ENCODE measurements at regions not wholly inside any gene's neighbourhood (a gene's known extent, or its start where the extent isn't known, plus 50 kb on each side); places are given as distances from the start of the nearest gene placed in this dataset.

- TF ChIP-seq CTCF (conservative IDR thresholded peaks at IDR 0.05; ENCODE audit: control insufficient read depth, insufficient read depth, low read depth, low read length) = no peak
- H3K4me3 ChIP-seq (ENCODE audit: control insufficient read depth, low read depth, low read length) = no peak overlapping the region
- DNase-seq (ENCODE audit: low read depth) = no peak
These were observed 242.6 kb downstream of the TTC32 start for GRCh38 chr2:19659024-19659792.

- no peak for DNase-seq (ENCODE audit: low read depth)
- no peak for TF ChIP-seq CTCF (conservative IDR thresholded peaks at IDR 0.05; ENCODE audit: control insufficient read depth, insufficient read depth, low read depth, low read length)
- H3K4me3 ChIP-seq (ENCODE audit: control insufficient read depth, low read depth, low read length) = no peak overlapping the region
These were observed 245.8 kb downstream of the TTC32 start for GRCh38 chr2:19656011-19656410.

- TF ChIP-seq CTCF (conservative IDR thresholded peaks at IDR 0.05; ENCODE audit: control insufficient read depth, insufficient read depth, low read depth, low read length) = no peak
- no peak for DNase-seq (ENCODE audit: low read depth)
- no peak overlapping the region for H3K4me3 ChIP-seq (ENCODE audit: control insufficient read depth, low read depth, low read length)
These were observed 247.3 kb downstream of the TTC32 start for GRCh38 chr2:19654310-19655090.

- no peak overlapping the region for H3K4me3 ChIP-seq (ENCODE audit: control insufficient read depth, low read depth, low read length)
- TF ChIP-seq CTCF (conservative IDR thresholded peaks at IDR 0.05; ENCODE audit: control insufficient read depth, insufficient read depth, low read depth, low read length) = no peak
These were observed 248.3 kb downstream of the TTC32 start for GRCh38 chr2:19653509-19653908.

GRCh38 chr2:19652811-19653210 is 249.0 kb downstream of the TTC32 start:
- no peak for TF ChIP-seq CTCF (conservative IDR thresholded peaks at IDR 0.05; ENCODE audit: control insufficient read depth, insufficient read depth, low read depth, low read length)
- peak; percentile 23 for DNase-seq (ENCODE audit: low read depth)
- no peak overlapping the region for H3K4me3 ChIP-seq (ENCODE audit: control insufficient read depth, low read depth, low read length)

More at GRCh38 chr2:19653509-19653908, 248.3 kb downstream of the TTC32 start:
- no peak for DNase-seq (ENCODE audit: low read depth)

- no peak for TF ChIP-seq CTCF (conservative IDR thresholded peaks at IDR 0.05; ENCODE audit: control insufficient read depth, insufficient read depth, low read depth, low read length)
These were observed 250.3 kb downstream of the TTC32 start for GRCh38 chr2:19651466-19651865.

More at GRCh38 chr2:19651466-19651865, 250.3 kb downstream of the TTC32 start:
- H3K4me3 ChIP-seq (ENCODE audit: control insufficient read depth, low read depth, low read length) = no peak overlapping the region
- DNase-seq (ENCODE audit: low read depth) = peak; percentile 89
